ENCODE measurements at regions not wholly inside any gene's neighbourhood (a gene's known extent, or its start where the extent isn't known, plus 50 kb on each side); places are given as distances from the start of the nearest gene placed in this dataset.

DNA sequence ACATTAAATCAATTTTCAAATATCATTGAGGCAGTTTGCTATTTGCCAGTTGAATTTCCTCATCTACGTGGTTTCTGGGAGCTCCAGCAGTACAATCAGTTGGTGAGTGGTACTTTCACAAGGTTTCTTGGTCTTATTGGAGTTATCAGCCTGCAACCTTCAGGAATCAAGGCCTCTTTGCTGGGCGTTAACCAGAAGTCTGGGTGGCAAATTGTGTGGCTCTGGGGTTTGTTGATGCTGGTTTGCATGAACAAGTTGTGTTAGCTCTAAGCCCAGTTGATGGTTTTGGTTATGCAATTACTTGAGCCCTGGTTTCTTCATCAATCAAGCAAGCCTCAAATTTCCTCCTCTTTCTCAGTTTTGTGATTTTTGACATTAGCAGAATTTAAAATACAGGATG, 152.9 kb upstream of the ANKRD55 start:
- TF ChIP-seq POLR2A (IDR thresholded peaks at IDR 0.05; ENCODE audit: low read depth, low read length) = no peak
- TF ChIP-seq TAF1 (IDR thresholded peaks at IDR 0.05; ENCODE audit: borderline replicate concordance, low read depth, low read length) = no peak
